GM19463 (cell line): ENCODE measurements at regions not wholly inside any gene's neighbourhood (a gene's known extent, or its start where the extent isn't known, plus 50 kb on each side); places are given as distances from the start of the nearest gene placed in this dataset.
"Not testable (repeated sequence)": the region's sequence is repeated elsewhere in the genome, so short reads cannot be mapped to it uniquely, and the experiment has no call there.

Source experiments
- ATAC-seq: cut with Tn5 transposase; IDR thresholded peaks from one replicate; pipeline ENCODE4 v1.9.1; 2021; ENCODE audit warnings: mild to moderate bottlenecking, moderate library complexity; ENCODE audit not compliant: unreplicated experiment

DNA sequence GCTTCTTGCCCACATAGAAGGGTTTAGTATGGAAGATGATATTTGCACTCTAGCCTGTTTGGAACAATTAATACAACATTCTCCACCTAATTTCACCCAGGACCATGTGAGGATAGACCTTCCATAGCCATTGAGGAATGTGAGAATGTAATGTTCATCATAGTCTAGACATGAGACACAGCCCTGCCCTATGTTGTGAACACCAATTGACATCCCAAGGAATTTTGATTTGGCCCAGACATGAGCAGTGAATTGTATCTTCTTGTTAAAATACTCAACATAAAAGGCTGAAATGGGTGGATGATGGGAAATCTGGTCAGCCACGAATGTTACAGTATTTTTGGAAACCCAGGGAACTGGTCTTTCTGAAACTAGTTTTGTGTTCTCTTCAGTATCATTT is 892.3 kb upstream of the CHORDC1 start:
- no peak for ATAC-seq

DNA sequence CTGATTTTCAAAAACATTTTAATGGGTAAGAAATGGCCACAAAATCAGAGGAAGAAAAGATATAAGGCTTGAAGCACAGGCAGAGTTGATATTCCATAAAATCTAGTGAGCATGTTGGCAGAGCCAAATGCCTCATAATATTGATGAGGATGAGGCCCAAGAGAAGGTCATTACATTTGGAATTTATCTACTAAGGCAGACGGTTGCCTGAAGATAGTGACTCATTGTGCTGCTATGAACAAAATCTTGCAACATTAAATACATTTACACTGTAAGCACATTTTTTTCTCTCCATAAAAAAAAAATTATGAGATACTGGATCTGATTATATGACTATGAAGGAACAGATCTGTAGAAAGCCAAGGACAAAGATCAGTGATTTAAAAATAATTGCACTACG is 881.4 kb upstream of the CHORDC1 start:
- ATAC-seq: no peak

DNA sequence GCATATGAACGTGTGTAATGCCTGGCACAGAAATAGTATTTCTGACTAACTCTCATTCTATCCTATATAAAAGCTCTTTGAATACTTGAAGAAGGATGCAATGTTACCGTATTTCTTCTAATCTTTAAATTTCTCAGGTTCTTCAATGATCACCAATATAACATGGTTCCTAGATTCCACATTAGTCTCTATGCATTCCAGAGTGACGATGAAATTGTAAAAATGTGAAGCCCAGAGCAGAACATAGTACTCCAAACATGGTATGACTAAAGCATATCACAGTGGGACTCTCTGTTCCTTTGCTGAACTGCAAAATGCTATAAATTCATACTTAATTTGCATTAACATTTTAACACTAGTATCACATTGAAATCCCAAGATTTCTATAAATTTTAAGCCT is 877.6 kb upstream of the CHORDC1 start:
- no peak for ATAC-seq

DNA sequence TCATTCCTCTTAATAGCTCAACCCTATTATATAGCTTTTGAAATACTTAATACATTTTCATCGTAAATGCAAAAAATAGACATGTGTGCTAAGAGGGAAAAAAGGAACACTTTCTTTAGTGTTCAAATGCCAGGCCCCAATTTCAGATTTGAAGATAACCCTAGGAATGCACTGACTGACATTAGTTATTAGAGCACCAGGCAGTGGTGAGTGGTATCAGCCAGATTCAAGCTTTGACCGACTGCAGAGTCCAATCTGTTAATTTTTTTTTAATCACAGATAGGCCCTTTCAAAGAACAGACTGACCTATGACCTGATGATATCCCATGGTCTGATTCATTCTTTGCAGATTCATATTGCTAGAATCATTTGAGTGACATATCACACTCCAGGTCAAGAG is 874.2 kb upstream of the CHORDC1 start:
- no peak for ATAC-seq

DNA sequence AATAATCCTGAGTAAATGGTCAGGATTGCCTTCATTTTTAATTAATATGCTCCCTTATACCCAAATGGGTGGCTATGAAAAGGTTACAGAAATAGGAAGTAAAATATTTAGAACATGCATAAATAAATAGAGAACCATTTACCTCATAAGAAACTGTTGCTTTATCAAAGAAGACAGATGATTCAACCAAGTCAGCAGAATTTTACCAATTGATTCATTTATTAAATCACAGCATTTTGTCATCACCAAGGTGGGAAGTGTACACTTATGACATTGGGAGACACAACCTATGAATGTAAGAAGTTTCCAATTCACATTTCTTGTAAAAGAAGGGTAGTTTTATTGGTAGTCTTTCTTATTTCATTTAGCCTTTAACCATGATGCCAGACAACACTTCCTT is 870.3 kb upstream of the CHORDC1 start:
- no peak for ATAC-seq

DNA sequence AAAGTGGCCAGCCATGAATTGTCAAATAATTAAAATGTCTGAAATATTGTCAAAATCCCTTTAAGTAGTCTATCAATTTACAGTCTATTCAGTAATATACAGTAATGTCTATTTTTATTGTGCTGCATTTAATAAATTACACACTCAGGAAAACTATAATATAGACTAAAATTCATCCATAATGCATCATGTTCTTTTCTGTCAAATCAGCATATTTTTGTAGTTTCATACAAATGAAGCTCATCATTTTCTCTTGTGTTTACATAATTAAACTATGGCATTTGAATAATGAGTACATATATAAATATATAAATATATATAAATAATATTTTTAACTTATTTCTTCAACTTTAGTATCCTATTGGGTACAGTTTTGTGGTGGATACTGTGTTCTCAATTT is 868.7 kb upstream of the CHORDC1 start:
- ATAC-seq: no peak

DNA sequence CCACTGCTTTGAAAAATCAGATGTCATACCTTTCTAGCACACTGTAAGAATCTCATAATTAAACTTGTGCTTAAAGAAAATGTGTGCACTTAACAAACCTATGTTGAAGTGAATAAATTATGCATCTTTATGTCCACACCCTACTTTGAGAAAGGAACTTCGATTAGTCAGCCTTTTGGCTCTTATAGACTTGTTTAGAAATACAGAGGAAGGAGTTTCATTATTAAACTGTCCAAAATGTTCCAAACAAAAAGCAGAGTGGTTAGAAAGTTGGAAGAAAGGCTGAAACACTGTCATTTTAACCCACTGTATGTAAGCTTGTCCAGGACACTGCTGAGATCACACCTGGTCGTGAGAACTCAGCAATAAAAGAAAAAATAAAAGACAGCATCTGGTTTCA is 863.2 kb upstream of the CHORDC1 start:
- ATAC-seq: no peak

DNA sequence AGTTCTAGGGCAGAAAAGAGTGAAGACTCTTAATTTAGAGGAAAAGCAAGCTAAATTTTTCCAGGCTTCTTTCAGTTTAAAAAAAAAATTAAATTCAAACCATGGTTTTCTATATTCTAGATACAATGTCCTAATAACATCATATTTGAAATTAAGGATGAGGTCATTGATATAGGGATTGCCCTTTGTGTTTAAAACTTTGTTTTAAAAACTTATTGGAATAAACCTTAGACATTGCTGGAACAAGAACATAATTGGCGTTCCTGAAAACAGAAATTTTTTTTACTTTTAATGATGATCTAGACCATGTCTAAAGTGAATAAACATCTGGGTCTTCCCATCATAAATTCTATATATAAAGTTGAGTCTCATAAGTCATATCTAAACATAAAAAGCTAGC is 859.4 kb upstream of the CHORDC1 start:
- no peak for ATAC-seq

DNA sequence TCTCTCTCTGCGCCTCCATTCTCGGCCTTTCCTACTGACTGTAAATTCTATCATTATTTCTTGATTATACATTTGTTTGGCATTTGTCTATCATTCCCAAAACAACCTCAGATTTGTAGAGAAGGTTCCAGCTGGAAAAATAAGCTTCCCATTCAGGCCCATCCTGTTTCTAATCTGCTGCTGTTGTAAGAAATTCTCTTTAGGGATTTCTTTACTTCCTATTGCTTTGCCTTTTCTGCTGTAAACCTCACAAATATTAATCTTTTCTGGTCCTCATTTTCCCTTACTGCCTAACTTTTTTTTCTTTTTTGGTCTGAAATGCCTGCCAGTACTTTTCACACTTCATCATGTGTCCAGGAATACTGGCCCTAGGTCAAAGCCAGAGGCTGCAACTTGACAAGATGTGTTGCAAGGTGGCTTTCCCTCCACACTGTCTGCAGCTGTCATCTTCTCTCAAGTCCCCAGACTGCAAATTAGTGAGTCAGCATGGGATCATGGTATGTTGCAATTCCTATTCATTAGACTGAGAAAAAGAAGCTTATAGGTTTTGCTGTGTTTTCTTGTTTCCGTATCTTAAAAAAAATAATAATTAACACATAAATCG is 858.7 kb upstream of the CHORDC1 start:
- no peak for ATAC-seq

DNA sequence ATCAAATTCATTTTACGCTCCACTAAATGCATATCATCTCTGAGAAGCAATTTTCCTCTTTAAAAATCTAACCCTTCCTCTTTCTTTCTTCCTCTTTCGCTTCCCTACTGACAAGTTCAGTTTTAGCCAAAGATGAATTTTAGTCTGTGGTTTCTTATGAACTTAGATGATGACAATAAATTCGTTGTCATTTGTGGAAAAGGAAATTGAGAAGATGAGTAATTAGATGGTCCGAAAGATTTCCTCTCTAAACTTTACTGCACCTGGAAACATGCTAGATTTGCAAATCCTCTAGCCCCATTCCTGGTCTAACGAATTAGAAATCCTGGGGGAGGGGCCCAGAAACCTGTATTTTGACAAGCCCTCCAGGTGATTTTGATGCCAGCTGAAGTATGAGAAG is 855.4 kb upstream of the CHORDC1 start:
- ATAC-seq: no peak

DNA sequence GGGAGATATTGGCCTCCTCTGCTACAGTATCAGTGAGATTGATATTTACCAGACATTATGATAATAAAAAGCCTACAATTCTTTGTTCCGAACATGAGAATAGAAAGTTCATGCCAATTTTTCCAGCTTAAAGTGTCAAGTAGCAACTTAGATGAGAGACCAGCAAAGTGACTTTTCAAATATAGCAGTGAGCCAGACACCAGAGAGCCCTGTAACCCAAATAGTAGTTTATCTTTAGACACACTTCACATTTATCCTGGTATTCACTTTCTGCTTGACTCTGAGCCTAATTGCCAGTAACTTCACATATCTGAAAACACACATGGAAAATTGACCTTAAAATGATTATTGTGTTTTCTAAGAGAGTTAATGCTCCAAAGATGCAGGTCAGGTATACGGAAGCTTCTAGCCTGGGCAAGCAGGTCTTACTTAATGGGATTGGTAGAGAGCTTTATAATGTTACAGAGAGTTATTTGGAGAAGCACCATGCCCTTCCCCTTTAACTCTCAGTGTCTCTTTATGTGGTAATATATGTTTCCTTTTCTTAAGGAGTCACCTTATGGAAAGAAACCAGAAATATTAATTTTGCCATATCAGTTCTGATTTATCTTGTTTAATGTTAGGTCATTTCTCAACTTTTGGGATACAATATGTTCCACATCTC is 852.3 kb upstream of the CHORDC1 start:
- no peak for ATAC-seq

DNA sequence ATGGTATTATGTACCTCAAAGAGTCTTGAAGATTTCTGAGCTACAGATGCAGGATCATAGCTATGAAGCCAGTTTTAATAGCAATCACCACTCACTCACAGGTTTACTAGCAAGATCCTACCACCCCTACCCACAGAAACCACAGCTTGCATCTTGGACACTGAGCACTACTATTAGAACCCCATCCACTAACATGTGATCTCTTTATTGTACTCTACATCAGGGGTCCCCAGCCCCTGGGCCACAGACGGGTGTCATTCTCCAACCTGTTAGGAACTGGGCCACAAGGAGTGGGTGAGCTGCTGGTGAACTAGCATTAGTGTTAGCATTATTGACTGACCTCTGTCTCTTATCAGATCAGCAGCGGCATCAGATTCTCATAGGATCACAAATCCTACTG is 844.8 kb upstream of the CHORDC1 start:
- no peak for ATAC-seq

DNA sequence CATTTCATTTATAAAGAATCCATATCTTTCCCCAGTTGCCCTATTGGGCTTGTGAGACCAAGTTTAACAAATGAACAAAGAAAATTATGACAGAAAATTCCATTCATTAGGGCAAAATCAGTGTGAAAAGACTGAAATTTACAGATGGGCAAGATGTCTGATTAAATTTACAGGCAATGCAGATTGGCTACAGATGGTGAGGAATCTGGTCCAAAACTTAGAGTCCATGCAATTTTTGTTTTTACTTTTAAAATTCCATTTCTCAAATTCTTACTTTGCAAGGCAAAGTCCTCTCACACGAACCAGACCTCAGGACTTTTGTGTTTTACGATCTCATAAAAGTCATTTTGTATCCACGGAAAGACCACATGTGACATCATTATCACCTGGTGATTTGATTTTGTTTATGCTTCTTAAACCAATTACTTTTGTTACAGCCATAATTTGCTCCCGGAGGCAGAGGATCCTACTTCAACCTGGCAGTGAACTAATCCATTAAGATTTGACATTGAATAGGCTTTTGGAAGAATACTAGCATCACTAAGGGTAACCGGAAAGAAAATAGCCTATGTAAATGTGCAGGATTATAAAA is 843.7 kb upstream of the CHORDC1 start:
- no peak for ATAC-seq

DNA sequence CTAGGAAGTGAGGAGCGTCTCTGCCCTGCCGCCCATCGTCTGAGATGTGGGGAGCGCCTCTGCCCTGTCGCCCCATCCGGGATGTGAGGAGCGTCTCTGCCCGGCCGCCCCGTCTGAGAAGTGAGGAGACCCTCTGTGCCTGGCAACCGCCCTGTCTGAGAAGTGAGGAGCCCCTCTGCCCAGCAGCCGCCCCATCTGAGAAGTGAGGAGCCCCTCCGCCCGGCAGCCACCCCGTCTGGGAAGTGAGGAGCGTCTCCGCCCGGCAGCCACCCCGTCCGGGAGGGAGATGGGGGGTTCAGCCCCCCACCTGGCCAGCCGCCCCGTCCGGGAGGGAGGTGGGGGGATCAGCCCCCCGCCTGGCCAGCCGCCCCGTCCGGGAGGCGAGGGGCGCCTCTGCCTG is 840.5 kb upstream of the CHORDC1 start:
- ATAC-seq: not testable (repeated sequence)

DNA sequence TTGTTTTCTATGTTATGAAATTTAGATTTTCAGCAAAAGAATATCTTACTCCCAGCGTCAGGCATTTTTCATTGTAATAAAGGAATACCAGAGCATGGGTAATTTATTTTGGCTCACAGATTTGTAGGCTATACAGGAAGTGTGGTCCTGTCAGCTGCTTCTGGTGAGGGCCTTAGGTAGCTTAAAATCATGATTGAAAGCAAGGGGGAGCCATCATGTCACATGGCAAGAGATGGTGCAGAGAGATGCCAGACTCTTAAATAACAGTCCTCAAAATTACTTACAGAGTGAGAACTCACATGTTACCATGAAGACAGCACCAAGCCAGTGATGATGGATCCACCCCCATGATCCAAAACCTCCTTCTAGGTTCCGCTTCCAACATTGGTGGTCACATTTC is 825.0 kb upstream of the CHORDC1 start:
- ATAC-seq: no peak

DNA sequence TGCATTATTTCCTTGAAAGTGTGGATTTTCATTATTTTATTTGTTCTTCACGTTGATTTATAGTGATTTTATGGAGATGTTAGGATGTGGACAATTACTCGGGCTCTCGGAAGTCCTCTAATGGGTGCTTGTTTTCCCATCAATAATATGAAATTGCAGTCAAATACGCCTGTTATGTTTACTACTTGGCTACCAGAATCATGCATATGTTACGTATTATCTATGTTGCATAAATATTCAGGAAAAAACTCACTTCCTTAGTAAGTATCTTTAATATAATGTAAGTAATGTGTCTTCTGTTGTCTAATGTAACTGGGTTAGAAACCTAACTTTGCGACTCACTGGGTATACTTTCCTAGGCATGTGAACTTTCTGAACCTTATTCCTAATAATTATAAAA is 823.4 kb upstream of the CHORDC1 start:
- ATAC-seq: no peak

DNA sequence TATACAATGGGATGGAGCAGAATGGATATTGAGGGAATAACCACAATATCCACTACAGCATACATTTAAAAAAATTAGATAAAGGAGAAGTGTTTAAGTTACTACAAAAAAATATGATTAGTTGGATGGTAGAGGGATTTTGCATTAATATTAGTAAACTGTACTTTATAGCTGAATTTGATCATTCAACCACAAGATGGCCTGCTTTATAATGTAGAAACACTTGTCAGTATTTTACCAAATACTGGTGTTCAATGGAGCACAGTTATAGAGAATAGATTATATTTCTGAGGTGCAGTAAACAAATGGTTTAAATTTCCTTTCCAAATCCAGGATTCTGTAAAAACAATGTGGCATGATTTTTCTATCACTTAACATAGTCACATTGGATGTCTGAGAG is 818.8 kb upstream of the CHORDC1 start:
- ATAC-seq: no peak

DNA sequence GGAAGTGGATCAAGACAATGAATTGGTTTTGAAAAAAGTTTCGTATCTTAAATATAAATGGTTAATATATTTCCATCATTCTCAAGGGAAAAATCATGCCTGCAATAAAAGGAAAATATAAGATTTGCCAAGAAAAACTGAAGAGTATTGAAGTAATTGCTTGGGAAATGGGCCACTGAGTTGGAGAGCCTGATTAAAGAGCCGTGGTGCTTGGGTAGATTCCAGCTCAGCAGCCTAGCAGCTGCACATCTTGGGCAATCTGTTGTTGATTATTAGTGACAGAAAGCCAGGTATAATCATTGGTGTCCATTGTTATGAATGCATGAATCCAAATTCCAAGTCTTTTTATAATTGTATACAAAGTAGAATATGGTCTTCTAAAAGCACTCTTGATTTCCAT is 800.9 kb upstream of the CHORDC1 start:
- ATAC-seq: no peak

DNA sequence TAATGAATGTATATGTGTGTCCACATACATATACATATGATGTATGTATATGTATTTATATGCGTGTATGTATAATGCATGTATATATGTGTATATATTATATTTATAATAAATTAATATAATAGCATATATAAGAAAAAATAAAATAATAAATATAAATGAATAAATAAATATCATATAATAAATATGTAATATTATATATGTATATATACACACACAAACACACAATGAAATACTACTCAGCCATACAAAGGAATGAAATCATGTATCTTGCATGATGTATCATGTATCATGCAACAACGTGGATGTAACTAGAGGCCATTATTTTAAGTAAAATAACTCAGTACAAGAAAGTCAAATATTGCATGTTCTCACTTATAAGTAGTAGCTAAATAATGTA is 788.7 kb upstream of the CHORDC1 start:
- no peak for ATAC-seq

DNA sequence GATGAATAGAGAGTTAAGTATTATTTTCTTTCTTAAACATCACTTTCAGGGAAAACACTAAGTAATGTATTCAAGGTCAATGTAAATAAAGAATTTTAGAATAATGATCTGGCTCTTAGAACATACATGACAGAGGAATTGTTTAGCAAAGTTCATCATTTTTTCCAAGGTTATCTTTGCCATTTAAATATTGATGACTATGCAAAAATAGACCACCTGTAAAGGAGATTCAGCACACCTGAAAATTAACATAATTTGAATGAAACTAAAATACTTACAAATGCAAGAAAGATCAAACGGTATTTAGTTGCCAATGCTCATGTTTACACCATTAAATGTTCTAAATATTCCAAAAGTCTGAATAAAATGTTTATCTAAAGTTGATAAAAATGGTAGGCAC is 782.6 kb upstream of the CHORDC1 start:
- ATAC-seq: no peak

DNA sequence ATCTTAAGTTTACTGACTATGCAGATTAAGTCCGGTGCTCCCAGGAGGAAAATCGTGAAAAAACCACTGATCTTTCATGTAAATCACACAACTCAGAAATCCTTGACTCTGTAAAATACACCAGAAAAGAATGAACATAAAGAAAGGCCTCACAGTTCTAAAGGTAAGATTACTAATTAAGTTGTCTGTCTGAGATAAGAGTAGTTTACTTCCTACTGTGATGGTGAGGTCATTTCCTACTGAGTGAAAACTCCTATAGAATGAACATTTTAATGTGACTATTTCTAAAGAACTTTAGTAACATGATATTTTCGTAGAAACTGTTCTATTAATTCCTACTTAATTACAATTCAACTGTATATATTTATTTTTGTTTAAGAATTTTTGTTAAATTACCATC is 774.4 kb upstream of the CHORDC1 start:
- no peak for ATAC-seq

DNA sequence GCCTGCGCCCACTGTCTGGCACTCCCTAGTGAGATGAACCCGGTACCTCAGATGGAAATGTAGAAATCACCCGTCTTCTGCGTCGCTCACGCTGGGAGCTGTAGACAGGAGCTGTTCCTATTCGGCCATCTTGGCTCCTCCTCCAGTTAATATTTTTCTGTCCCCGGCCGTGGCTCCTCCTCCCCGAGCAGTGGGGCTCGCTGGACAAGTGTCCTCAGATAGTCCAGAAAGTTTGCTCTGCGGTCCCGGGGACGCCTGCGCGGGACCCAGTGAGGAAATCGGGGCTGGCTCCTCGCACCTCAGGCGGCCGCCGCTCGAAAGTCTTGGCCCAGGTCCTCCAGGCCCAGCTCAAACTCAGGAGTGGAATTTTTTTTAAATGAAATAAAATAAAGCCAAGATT is 749.3 kb upstream of the CHORDC1 start:
- not testable (repeated sequence) for ATAC-seq

DNA sequence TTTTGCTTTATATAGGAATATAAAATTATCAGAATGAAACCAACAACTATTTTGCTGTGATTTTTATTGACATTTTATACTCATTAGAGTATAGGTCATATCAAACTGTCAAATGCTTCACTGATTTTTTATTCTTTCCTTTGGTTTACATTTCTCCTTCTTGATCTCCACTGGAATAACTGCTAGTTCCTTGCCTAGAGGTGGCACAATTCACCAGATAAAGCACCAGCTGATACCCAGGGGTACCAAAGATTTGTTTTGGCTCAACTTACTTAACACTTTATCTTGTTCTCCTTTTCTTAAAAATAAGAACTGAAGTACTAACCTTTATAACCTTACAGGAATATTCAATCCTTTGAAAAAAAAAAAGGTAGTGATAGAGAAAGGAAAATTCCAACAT is 725.1 kb upstream of the CHORDC1 start:
- ATAC-seq: no peak
